ENCODE measurements at regions not wholly inside any gene's neighbourhood (a gene's known extent, or its start where the extent isn't known, plus 50 kb on each side); places are given as distances from the start of the nearest gene placed in this dataset.

- Histone ChIP-seq H3K27me3 (ENCODE audit: insufficient read depth, low read length) (no peaks in the 10 kb centered on the region), H3K9me3 (ENCODE audit: low read depth, low read length) (no peaks in the 10 kb centered on the region), H3K4me1 (ENCODE audit: insufficient read depth, low read length) (no peaks in the 10 kb centered on the region), H3K4me3 (ENCODE audit: low read length) (no peak overlapping the region)
Observed at GRCh38 chr13:90171649-90172048, 1175.8 kb upstream of the MIR17HG start.

GRCh38 chr13:90177512-90177911, 1170.0 kb upstream of the MIR17HG start:
- H3K9me3 ChIP-seq (ENCODE audit: low read depth, low read length): no peaks in the 10 kb centered on the region
- no peaks in the 10 kb centered on the region for H3K4me1 ChIP-seq (ENCODE audit: insufficient read depth, low read length)
- no peak overlapping the region for H3K4me3 ChIP-seq (ENCODE audit: low read length)
- no peaks in the 10 kb centered on the region for H3K27me3 ChIP-seq (ENCODE audit: insufficient read depth, low read length)

GRCh38 chr13:90184355-90184754, 1163.1 kb upstream of the MIR17HG start:
- no peaks in the 10 kb centered on the region for H3K9me3 ChIP-seq (ENCODE audit: low read depth, low read length)
- H3K4me3 ChIP-seq (ENCODE audit: low read length): no peak overlapping the region

GRCh38 chr13:90185734-90186133, 1161.8 kb upstream of the MIR17HG start:
- no peaks in the 10 kb centered on the region for H3K4me1 ChIP-seq (ENCODE audit: insufficient read depth, low read length)
- no peaks in the 10 kb centered on the region for H3K27me3 ChIP-seq (ENCODE audit: insufficient read depth, low read length)
- H3K9me3 ChIP-seq (ENCODE audit: low read depth, low read length): no peaks in the 10 kb centered on the region
- H3K4me3 ChIP-seq (ENCODE audit: low read length): no peak overlapping the region

More at GRCh38 chr13:90184355-90184754, 1163.1 kb upstream of the MIR17HG start:
- H3K27me3 ChIP-seq (ENCODE audit: insufficient read depth, low read length): no peaks in the 10 kb centered on the region
- no peaks in the 10 kb centered on the region for H3K4me1 ChIP-seq (ENCODE audit: insufficient read depth, low read length)

GRCh38 chr13:90187478-90188350, 1159.8 kb upstream of the MIR17HG start:
- H3K27me3 ChIP-seq (ENCODE audit: insufficient read depth, low read length): no peaks in the 10 kb centered on the region
- no peaks in the 10 kb centered on the region for H3K9me3 ChIP-seq (ENCODE audit: low read depth, low read length)
- no peaks in the 10 kb centered on the region for H3K4me1 ChIP-seq (ENCODE audit: insufficient read depth, low read length)
- no peak overlapping the region for H3K4me3 ChIP-seq (ENCODE audit: low read length)

- Histone ChIP-seq H3K27me3 (ENCODE audit: insufficient read depth, low read length) (no peaks in the 10 kb centered on the region), H3K4me3 (ENCODE audit: low read length) (no peak overlapping the region), H3K9me3 (ENCODE audit: low read depth, low read length) (no peaks in the 10 kb centered on the region), H3K4me1 (ENCODE audit: insufficient read depth, low read length) (no peaks in the 10 kb centered on the region)
Observed at GRCh38 chr13:90188351-90188636, 1159.2 kb upstream of the MIR17HG start.

GRCh38 chr13:90197722-90198121, 1149.8 kb upstream of the MIR17HG start:
- no peaks in the 10 kb centered on the region for H3K9me3 ChIP-seq (ENCODE audit: low read depth, low read length)
- H3K27me3 ChIP-seq (ENCODE audit: insufficient read depth, low read length): no peaks in the 10 kb centered on the region
- no peaks in the 10 kb centered on the region for H3K4me1 ChIP-seq (ENCODE audit: insufficient read depth, low read length)
- H3K4me3 ChIP-seq (ENCODE audit: low read length): no peak overlapping the region

- Histone ChIP-seq H3K4me1 (ENCODE audit: insufficient read depth, low read length) (no peaks in the 10 kb centered on the region), H3K9me3 (ENCODE audit: low read depth, low read length) (no peaks in the 10 kb centered on the region), H3K27me3 (ENCODE audit: insufficient read depth, low read length) (no peaks in the 10 kb centered on the region), H3K4me3 (ENCODE audit: low read length) (no peak overlapping the region)
Observed at GRCh38 chr13:90201202-90201601, 1146.3 kb upstream of the MIR17HG start.

- Histone ChIP-seq H3K27me3 (ENCODE audit: insufficient read depth, low read length) (no peaks in the 10 kb centered on the region), H3K9me3 (ENCODE audit: low read depth, low read length) (no peaks in the 10 kb centered on the region), H3K4me3 (ENCODE audit: low read length) (no peak overlapping the region), H3K4me1 (ENCODE audit: insufficient read depth, low read length) (no peaks in the 10 kb centered on the region)
Observed at GRCh38 chr13:90201676-90202460, 1145.6 kb upstream of the MIR17HG start.

GRCh38 chr13:90205081-90205480, 1142.4 kb upstream of the MIR17HG start:
- no peaks in the 10 kb centered on the region for H3K27me3 ChIP-seq (ENCODE audit: insufficient read depth, low read length)
- no peaks in the 10 kb centered on the region for H3K4me1 ChIP-seq (ENCODE audit: insufficient read depth, low read length)
- no peaks in the 10 kb centered on the region for H3K9me3 ChIP-seq (ENCODE audit: low read depth, low read length)
- H3K4me3 ChIP-seq (ENCODE audit: low read length): no peak overlapping the region

- H3K4me1 ChIP-seq (ENCODE audit: insufficient read depth, low read length): no peaks in the 10 kb centered on the region
- H3K27me3 ChIP-seq (ENCODE audit: insufficient read depth, low read length): no peaks in the 10 kb centered on the region
- H3K4me3 ChIP-seq (ENCODE audit: low read length): no peak overlapping the region
- H3K9me3 ChIP-seq (ENCODE audit: low read depth, low read length): no peaks in the 10 kb centered on the region
Observed at GRCh38 chr13:90205911-90206310, 1141.6 kb upstream of the MIR17HG start.

- H3K9me3 ChIP-seq (ENCODE audit: low read depth, low read length): no peaks in the 10 kb centered on the region
- no peak overlapping the region for H3K4me3 ChIP-seq (ENCODE audit: low read length)
- no peaks in the 10 kb centered on the region for H3K27me3 ChIP-seq (ENCODE audit: insufficient read depth, low read length)
- no peaks in the 10 kb centered on the region for H3K4me1 ChIP-seq (ENCODE audit: insufficient read depth, low read length)
Observed at GRCh38 chr13:90217275-90217674, 1130.2 kb upstream of the MIR17HG start.

- Histone ChIP-seq H3K27me3 (ENCODE audit: insufficient read depth, low read length) (no peaks in the 10 kb centered on the region), H3K4me3 (ENCODE audit: low read length) (no peak overlapping the region), H3K4me1 (ENCODE audit: insufficient read depth, low read length) (no peaks in the 10 kb centered on the region), H3K9me3 (ENCODE audit: low read depth, low read length) (no peaks in the 10 kb centered on the region)
Observed at GRCh38 chr13:90222758-90223157, 1124.7 kb upstream of the MIR17HG start.

- Histone ChIP-seq H3K9me3 (ENCODE audit: low read depth, low read length) (no peaks in the 10 kb centered on the region), H3K4me1 (ENCODE audit: insufficient read depth, low read length) (no peaks in the 10 kb centered on the region), H3K27me3 (ENCODE audit: insufficient read depth, low read length) (no peaks in the 10 kb centered on the region), H3K4me3 (ENCODE audit: low read length) (no peak overlapping the region)
Observed at GRCh38 chr13:90230311-90230710, 1117.2 kb upstream of the MIR17HG start.

- H3K27me3 ChIP-seq (ENCODE audit: insufficient read depth, low read length): no peaks in the 10 kb centered on the region
- no peak overlapping the region for H3K4me3 ChIP-seq (ENCODE audit: low read length)
- H3K9me3 ChIP-seq (ENCODE audit: low read depth, low read length): no peaks in the 10 kb centered on the region
- no peaks in the 10 kb centered on the region for H3K4me1 ChIP-seq (ENCODE audit: insufficient read depth, low read length)
Observed at GRCh38 chr13:90232291-90232690, 1115.2 kb upstream of the MIR17HG start.

Data from mononuclear cell (primary cell).